H9 (cell line): ENCODE measurements at regions not wholly inside any gene's neighbourhood (a gene's known extent, or its start where the extent isn't known, plus 50 kb on each side); places are given as distances from the start of the nearest gene placed in this dataset.

Experiments used
- DNase-seq: peaks from one replicate; pipeline ENCODE4 v3.0.0-alpha.2; 2017
- H2AFZ ChIP-seq: one replicate; pipeline ENCODE4 v1.6.1; 2013; ENCODE audit warnings: mild to moderate bottlenecking, low read length, control low read depth, moderate library complexity
- H2AK5ac ChIP-seq: 2 replicates; pipeline ENCODE4 v1.6.1; 2013; ENCODE audit warnings: low read length, control low read depth, mixed read lengths; ENCODE audit not compliant: insufficient read length
- H2BK120ac ChIP-seq: one replicate; pipeline ENCODE4 v1.6.1; 2013; ENCODE audit warnings: low read depth, mild to moderate bottlenecking, low read length, control low read depth, inconsistent platforms; ENCODE audit not compliant: poor library complexity, severe bottlenecking
- H2BK12ac ChIP-seq: 2 replicates; pipeline ENCODE4 v1.6.1; 2013; ENCODE audit warnings: low read length, control low read depth, mixed read lengths, low read depth; ENCODE audit not compliant: insufficient read length
- H2BK15ac ChIP-seq: 2 replicates; pipeline ENCODE4 v1.6.1; 2013; ENCODE audit warnings: low read depth, low read length, control low read depth
- H2BK20ac ChIP-seq: one replicate; pipeline ENCODE4 v1.6.1; 2013; ENCODE audit warnings: low read depth, mild to moderate bottlenecking, low read length, control low read depth, inconsistent platforms; ENCODE audit not compliant: poor library complexity, severe bottlenecking
- H2BK5ac ChIP-seq: 2 replicates; pipeline ENCODE4 v1.6.1; 2013; ENCODE audit warnings: low read length, control low read depth, mixed read lengths; ENCODE audit not compliant: insufficient read length
- H3K14ac ChIP-seq: 2 replicates; pipeline ENCODE4 v1.6.1; 2013; ENCODE audit warnings: low read length, control low read depth; ENCODE audit not compliant: insufficient read depth
- H3K18ac ChIP-seq: 2 replicates; pipeline ENCODE4 v1.6.1; 2013; ENCODE audit warnings: low read depth, mild to moderate bottlenecking, mixed read lengths, low read length, control low read depth; ENCODE audit not compliant: insufficient read length
- H3K23ac ChIP-seq: 2 replicates; pipeline ENCODE4 v1.6.1; 2013; ENCODE audit warnings: low read length, control low read depth, mixed read lengths, low read depth; ENCODE audit not compliant: insufficient read length
- H3K23me2 ChIP-seq: 2 replicates; pipeline ENCODE4 v1.6.1; 2013; ENCODE audit warnings: low read depth, mild to moderate bottlenecking, mixed read lengths, low read length, control low read depth; ENCODE audit not compliant: insufficient read length, poor library complexity, severe bottlenecking
- H3K27ac ChIP-seq: 2 replicates; pipeline ENCODE4 v1.5.1; 2013; ENCODE audit warnings: low read length, control low read depth, mixed read lengths, low read depth; ENCODE audit not compliant: insufficient read length
- H3K27me3 ChIP-seq: 2 replicates; pipeline ENCODE4 v1.6.1; 2013; ENCODE audit warnings: low read length, control low read depth, inconsistent platforms; ENCODE audit not compliant: insufficient read depth
- H3K4ac ChIP-seq: 2 replicates; pipeline ENCODE4 v1.6.1; 2013; ENCODE audit warnings: low read depth, mild to moderate bottlenecking, control low read depth, inconsistent platforms, low read length, moderate library complexity
- H3K4me1 ChIP-seq: 2 replicates; pipeline ENCODE4 v1.6.1; 2013; ENCODE audit warnings: low read length, control low read depth, inconsistent platforms; ENCODE audit not compliant: insufficient read depth
- H3K4me2 ChIP-seq: 2 replicates; pipeline ENCODE4 v1.6.1; 2013; ENCODE audit warnings: low read length, control low read depth, mixed read lengths; ENCODE audit not compliant: insufficient read length, insufficient read depth
- H3K56ac ChIP-seq: 2 replicates; pipeline ENCODE4 v1.6.1; 2013; ENCODE audit warnings: low read depth, mild to moderate bottlenecking, mixed read lengths, low read length, control low read depth; ENCODE audit not compliant: insufficient read length
- H3K79me1 ChIP-seq: 2 replicates; pipeline ENCODE4 v1.6.1; 2013; ENCODE audit warnings: low read depth, mild to moderate bottlenecking, moderate library complexity, low read length, control low read depth, inconsistent platforms; ENCODE audit not compliant: insufficient read depth, poor library complexity, severe bottlenecking
- H3K79me2 ChIP-seq: 2 replicates; pipeline ENCODE4 v1.6.1; 2013; ENCODE audit warnings: low read length, control low read depth, inconsistent platforms; ENCODE audit not compliant: insufficient read depth
- H3K9ac ChIP-seq: 2 replicates; pipeline ENCODE4 v1.6.1; 2013; ENCODE audit warnings: low read length, control low read depth, mixed read lengths; ENCODE audit not compliant: insufficient read length; ENCODE audit errors: extremely low read depth
- H3K9me3 ChIP-seq: one replicate; pipeline ENCODE4 v1.6.1; 2013; ENCODE audit warnings: low read depth, low read length, inconsistent platforms; ENCODE audit not compliant: control insufficient read depth
- H3T11ph ChIP-seq: one replicate; pipeline ENCODE4 v1.6.1; 2013; ENCODE audit warnings: mild to moderate bottlenecking, low read length, control low read depth, inconsistent platforms
- H4K20me1 ChIP-seq: one replicate; pipeline ENCODE4 v1.6.1; 2013; ENCODE audit not compliant: control insufficient read depth, insufficient read length, insufficient read depth
- H4K5ac ChIP-seq: 2 replicates; pipeline ENCODE4 v1.6.1; 2013; ENCODE audit warnings: low read depth, mild to moderate bottlenecking, mixed read lengths, low read length, control low read depth; ENCODE audit not compliant: insufficient read length
- H4K8ac ChIP-seq: replicated peaks from 2 replicates; pipeline ENCODE4 v1.6.1; 2013; ENCODE audit warnings: low read length, control low read depth, mixed read lengths, low read depth; ENCODE audit not compliant: insufficient read length
- H4K91ac ChIP-seq: 2 replicates; pipeline ENCODE4 v1.6.1; 2013; ENCODE audit warnings: low read depth, mild to moderate bottlenecking, moderate library complexity, mixed read lengths, low read length, control low read depth; ENCODE audit not compliant: insufficient read length
- H3K27ac Mint-ChIP-seq, 3 experiments: 2 replicates in 2 of 3; 3 replicates in 1 of 3; pipeline ENCODE4 v1.8.0; 2020 to 2021; ENCODE audit warnings: mixed read lengths in 3 of 3, mild to moderate bottlenecking in 1 of 3, moderate library complexity in 1 of 3
- H3K27me3 Mint-ChIP-seq: 2 replicates; pipeline ENCODE4 v1.8.0; 2021; ENCODE audit warnings: low read depth, mild to moderate bottlenecking, moderate library complexity, mixed read lengths
- H3K36me3 Mint-ChIP-seq, 3 experiments: 2 replicates in 2 of 3; 3 replicates in 1 of 3; pipeline ENCODE4 v1.8.0; 2020 to 2021; ENCODE audit warnings: low read depth in 3 of 3, mixed read lengths in 3 of 3; ENCODE audit not compliant: insufficient read depth in 1 of 3
- H3K4me1 Mint-ChIP-seq, 2 experiments: 2 replicates each; pipeline ENCODE4 v1.8.0; 2020; ENCODE audit warnings: mixed read lengths in 2 of 2
- H3K4me3 Mint-ChIP-seq, 2 experiments: 2 replicates in 1 of 2; 3 replicates in 1 of 2; pipeline ENCODE4 v1.8.0; 2020 to 2021; ENCODE audit warnings: mild to moderate bottlenecking in 2 of 2, mixed read lengths in 2 of 2, moderate library complexity in 1 of 2
- H3K9me3 Mint-ChIP-seq, 2 experiments: 2 replicates in 1 of 2; 3 replicates in 1 of 2; pipeline ENCODE4 v1.8.0; 2020; ENCODE audit warnings: mild to moderate bottlenecking in 2 of 2, mixed read lengths in 2 of 2, moderate library complexity in 1 of 2
- CTCF ChIP-seq: fragments of 200-600 bp; sonication (generic); conservative IDR thresholded peaks from 3 replicates; pipeline ENCODE4 v1.8.0; 2021; ENCODE audit warnings: antibody characterized with exemption, mild to moderate bottlenecking
- WGBS: extraction: QIAGEN DNeasy Blood & Tissue Kit; methylation state at CpG from one replicate; pipeline ENCODE4 v1.1.7; 2013; ENCODE audit warnings: missing lambda C conversion rate, low lambda C conversion rate, mixed read lengths; ENCODE audit not compliant: insufficient read length; ENCODE audit errors: extremely low coverage; 5-methylcytosine and 5-hydroxymethylcytosine counted together

GRCh38 chr5:121752149-121752548, 99.5 kb upstream of the FTMT start:
- H3K9ac ChIP-seq = no peak overlapping the region
- H3K4ac ChIP-seq = no peak overlapping the region
- DNase-seq = no peak
- no peak overlapping the region for H3K27ac ChIP-seq
- no peak overlapping the region for H2AK5ac ChIP-seq
- no peak overlapping the region for H2BK120ac ChIP-seq
- H4K5ac ChIP-seq = no peak overlapping the region
- no peak overlapping the region for H2BK12ac ChIP-seq
- H3K36me3 Mint-ChIP-seq = no peaks in the 10 kb centered on the region
- no peaks in the 10 kb centered on the region for H3K4me1 ChIP-seq
- no peak overlapping the region for H3T11ph ChIP-seq
- H3K9me3 Mint-ChIP-seq = no peaks in the 10 kb centered on the region
- no peak overlapping the region for H3K14ac ChIP-seq
- no peak for TF ChIP-seq CTCF
- no peak overlapping the region for H3K4me2 ChIP-seq
- no peak overlapping the region for H3K18ac ChIP-seq
- no peak overlapping the region for H2BK5ac ChIP-seq
- H3K79me1 ChIP-seq = no peaks in the 10 kb centered on the region
- H3K27me3 Mint-ChIP-seq = no peaks in the 10 kb centered on the region
- no peak overlapping the region for H3K27ac Mint-ChIP-seq
- WGBS = no CpG with 5 or more reads among the region's 1 CpG
- no peaks in the 10 kb centered on the region for H3K27me3 ChIP-seq
- H2BK20ac ChIP-seq = no peak overlapping the region
- H4K8ac ChIP-seq = no peak overlapping the region
- H3K9me3 ChIP-seq = no peaks in the 10 kb centered on the region
- no peaks in the 10 kb centered on the region for H3K79me2 ChIP-seq
- H3K23ac ChIP-seq = no peak overlapping the region
- peaks cover 4 to 5% of the 10 kb centered on the region in 2 experiments for H3K4me1 Mint-ChIP-seq
- H3K56ac ChIP-seq = no peak overlapping the region
- no peak overlapping the region for H3K4me3 Mint-ChIP-seq
- no peak overlapping the region for H2BK15ac ChIP-seq
- H3K23me2 ChIP-seq = no peaks in the 10 kb centered on the region
- no peaks in the 10 kb centered on the region for H4K20me1 ChIP-seq
- H2AFZ ChIP-seq = no peak overlapping the region
- no peak overlapping the region for H4K91ac ChIP-seq
